GM12872 (cell line): ENCODE measurements at regions not wholly inside any gene's neighbourhood (a gene's known extent, or its start where the extent isn't known, plus 50 kb on each side); places are given as distances from the start of the nearest gene placed in this dataset.

Experiments used
- TF ChIP-seq, protein P1 (sequence below): IDR thresholded peaks from 3 replicates; pipeline ENCODE4 v1.5.1; 2011; ENCODE audit warnings: low read depth, mild to moderate bottlenecking, low read length, moderate library complexity; ENCODE audit not compliant: insufficient read depth

DNA sequence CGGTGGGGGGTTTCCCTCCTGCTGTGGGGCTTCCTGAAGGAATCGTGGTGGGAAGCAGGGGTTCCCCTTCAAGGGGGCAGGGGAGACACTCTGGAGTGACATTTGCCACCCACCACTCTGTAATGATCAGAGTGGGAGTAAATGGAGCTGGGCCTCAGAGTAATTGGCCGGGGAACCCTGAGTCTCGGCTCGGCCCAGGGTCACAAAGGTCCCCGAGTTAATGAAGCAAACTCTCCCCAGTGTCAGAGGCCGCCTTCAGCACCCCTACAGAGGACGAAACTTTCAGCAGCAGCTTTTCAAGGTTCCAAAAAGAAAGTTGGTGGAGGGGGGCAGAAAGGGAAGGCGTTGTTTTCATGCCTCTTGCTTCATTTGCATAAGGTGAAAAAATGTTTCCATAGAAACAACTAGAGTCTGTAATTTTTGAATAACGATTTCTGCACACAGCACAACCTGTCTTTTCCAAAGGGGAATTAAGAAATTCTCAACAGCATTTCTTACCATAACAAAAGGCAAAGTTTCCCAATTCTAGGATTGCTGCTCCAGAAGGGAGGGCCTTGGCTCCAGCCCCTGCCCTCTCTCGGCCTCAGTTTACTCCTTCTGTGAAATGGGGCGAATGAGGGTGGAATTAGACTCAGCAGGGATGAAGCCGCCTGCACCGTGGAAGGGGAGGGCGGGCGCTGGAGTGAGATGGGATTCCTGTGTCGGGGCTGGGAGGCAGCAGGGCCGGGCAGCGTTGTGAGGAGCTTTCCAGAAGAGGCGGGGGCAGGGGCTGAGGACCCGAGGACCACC is 67.0 kb upstream of the BEGAIN start:
- TF ChIP-seq, protein P1, sequence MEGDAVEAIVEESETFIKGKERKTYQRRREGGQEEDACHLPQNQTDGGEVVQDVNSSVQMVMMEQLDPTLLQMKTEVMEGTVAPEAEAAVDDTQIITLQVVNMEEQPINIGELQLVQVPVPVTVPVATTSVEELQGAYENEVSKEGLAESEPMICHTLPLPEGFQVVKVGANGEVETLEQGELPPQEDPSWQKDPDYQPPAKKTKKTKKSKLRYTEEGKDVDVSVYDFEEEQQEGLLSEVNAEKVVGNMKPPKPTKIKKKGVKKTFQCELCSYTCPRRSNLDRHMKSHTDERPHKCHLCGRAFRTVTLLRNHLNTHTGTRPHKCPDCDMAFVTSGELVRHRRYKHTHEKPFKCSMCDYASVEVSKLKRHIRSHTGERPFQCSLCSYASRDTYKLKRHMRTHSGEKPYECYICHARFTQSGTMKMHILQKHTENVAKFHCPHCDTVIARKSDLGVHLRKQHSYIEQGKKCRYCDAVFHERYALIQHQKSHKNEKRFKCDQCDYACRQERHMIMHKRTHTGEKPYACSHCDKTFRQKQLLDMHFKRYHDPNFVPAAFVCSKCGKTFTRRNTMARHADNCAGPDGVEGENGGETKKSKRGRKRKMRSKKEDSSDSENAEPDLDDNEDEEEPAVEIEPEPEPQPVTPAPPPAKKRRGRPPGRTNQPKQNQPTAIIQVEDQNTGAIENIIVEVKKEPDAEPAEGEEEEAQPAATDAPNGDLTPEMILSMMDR: no peak

DNA sequence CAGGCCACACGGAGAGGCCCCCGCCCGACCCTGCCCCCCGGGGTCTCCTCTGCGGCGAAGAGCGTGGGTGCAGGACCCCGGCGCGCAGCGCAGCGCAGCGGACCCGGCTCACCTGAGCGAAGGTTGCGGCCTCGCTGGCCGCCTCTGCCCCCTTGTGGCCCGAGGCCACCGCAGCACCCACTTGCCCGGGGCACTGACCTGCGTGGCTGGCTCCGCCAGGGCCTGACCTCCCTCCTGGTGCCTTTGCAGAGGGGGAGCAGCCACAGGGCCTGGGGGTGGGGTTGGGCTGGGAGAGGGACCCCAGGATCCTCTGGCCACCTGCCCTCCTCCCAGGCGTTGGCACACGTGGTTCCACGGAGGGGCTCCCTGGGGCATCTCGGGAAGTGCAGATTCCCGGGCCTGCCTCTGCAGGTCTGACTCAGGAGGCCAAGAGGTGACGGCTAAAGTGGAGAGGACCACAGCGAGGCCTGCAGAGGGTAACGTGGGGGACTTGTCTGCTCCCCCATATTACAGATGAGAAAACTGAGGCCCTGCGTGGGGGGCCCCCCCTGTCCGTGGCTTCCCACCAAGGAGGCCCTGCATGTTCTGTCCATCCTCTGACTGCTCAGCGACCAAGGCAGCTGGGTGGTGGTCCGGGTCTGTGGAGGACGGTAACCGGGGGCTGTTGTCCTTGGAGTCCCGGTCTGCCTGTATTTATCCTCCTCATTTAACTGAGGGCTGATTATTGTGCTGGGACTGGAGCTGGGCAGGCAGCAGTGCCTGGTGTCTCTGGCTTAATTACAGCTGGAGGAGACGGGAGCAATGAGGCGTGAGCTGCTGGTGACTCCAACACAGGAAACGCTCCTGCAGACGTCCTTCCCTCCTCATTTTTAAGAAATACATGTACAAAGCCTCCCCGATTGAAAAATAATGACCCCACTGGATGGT is 67.9 kb upstream of the BEGAIN start:
- TF ChIP-seq, protein P1: peak; percentile 80

DNA sequence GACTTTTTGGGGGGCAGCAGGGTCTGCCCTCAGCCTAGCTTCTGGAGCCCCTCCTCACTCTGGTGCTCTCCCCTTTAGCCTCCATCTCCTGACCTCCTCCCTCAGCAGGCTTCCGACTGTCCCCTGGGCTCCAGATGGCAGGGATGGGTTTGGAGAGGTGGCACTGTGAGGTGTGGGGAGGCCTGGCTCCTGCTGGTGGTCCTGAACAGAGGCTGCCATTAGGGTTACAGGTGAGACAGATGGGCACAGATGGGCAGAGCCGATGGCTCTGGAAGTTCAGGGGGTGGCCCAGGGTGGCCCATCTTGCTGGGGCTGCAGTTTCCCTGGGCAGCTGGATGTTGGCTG is 68.5 kb upstream of the BEGAIN start:
- TF ChIP-seq, protein P1: no peak

DNA sequence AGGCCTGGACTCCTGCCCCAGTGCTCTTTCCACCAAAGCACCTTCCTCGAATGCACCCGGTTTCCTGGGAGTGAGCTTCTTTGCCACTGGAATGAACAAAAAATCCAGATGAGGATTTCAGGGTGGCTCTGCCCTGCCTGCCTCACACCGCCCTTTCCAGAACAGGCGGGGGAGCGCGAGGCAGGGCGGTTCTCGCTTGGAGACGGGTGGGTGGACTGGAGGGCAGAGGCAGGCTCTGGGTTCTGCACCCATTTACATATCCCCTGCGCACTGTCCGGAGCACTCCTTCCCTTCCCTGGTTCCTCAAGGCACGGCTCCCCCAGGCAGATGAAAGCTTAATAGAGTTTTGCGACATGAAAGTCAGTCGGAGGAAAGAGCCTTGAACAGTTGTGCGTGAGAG is 69.7 kb upstream of the DLK1 start:
- TF ChIP-seq, protein P1: no peak

DNA sequence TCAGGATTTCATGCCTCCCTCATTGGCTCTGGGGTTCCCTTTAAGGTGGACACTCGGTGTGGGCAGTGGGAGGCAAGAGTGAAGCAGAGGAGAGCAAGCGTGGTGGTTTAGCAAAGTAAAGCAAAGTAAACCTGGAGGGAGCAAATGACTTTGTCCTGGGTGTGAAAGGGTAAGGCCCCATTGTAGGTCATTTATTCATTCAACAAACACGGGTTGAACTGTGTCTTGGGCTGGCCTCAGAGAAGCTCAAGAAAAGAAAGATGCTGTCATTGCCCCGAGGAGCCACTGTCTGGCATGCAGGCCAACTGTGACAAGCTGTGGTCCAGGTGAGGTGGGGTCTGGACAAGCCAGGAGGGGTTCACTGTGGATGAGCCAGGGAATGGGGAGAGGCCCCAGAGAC is 68.9 kb upstream of the DLK1 start:
- TF ChIP-seq, protein P1: no peak

DNA sequence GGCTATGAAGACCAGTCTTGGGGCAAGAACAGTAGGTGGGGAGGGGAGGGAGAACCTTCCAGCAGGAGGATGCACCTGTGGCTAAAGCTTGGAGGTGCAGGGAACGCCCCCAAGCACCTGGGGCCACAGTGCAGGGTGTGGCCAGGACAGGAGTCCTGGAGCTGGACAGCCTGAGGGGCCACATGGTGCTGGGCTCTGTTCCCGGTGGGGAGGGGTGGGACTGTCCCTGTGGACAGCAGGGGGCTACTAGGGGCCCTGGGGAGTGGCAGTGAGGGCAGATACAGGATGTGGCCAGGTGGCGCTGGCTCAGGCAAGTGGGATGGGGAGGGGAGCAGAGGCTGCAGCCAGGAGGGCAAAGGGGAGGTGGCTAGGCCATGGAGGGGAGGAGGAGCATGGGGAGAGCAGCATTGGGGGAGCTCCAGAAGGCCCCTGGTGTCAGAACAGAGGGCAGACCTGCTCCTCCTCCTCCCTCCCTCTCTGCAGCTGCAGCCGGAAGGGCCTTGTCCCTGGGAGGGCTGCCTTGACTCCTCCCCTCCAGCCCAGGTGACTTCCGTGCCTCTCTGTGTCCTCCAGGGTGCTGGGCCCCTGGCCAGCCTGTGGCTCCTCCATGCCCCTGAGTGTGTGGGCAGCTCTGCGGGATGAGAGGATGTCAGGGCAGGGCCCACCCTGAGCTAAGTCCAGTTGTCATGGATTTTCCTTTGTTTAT is 68.4 kb upstream of the DLK1 start:
- TF ChIP-seq, protein P1: no peak

DNA sequence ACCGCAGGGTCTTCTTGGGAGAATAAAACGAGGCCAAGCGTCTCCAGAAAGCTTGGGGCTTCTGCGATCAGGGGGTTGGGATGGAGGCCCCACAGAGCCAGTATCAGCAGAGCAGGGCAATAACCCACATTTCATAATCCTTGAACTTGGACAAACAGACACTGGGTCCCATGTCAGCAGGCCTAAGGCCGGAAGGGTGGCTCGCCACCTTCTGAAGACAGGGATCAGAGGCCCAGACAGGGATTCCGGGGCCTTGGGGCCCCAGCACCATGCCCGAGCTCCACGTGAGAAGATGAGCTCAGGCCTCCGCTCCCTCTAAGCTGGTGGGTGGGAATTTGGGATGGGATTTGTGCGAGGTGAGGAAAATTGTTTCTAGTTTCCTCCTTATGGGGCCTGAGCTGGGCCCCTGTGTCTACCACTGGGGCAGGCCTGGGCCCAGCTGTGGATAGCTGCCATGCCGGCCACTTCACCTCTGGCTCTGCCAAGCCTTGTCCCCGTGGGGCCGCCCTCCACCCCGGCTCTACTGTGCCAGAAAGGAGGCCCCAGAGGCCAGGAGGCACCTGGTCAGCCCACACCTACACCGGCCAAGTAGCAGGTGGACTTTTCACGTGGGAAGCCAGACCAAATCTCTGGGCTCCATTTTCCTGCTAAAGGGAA is 67.2 kb upstream of the DLK1 start:
- TF ChIP-seq, protein P1: no peak
